ENCODE measurements at regions not wholly inside any gene's neighbourhood (a gene's known extent, or its start where the extent isn't known, plus 50 kb on each side); places are given as distances from the start of the nearest gene placed in this dataset.

DNA sequence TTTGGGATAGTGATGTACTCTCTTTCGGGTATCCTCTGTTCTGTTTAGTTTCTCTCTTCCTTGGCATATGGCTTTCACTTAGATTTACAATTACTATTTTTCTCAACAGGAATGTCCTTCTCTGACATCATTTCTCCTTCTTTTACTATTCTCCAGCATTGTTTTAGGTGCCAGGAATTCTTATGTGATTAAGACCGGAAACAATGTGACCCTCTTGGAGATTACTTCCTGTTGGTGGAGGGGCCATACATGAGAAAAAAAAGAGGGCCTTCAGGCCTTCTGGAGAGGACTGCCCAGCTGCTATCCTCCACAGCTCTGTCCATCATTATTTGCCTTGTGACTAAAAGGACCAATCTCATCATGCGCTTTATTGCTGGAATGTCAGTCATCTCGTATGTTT, 50.4 kb upstream of the ADAMTS5 start:
- H3K27ac ChIP-seq (ENCODE audit: low read depth, low read length), result no peak overlapping the region
- ATAC-seq, result no peak
- H3K36me3 ChIP-seq (ENCODE audit: control insufficient read depth in 2 of 3, insufficient read depth in 3 of 3, low read length in 3 of 3), result no peaks in the 10 kb centered on the region
- H3K9me3 ChIP-seq (ENCODE audit: control insufficient read depth in 2 of 3, low read length in 3 of 3), result no peaks in the 10 kb centered on the region
- H3K4me1 ChIP-seq (ENCODE audit: control insufficient read depth in 2 of 2, insufficient read depth in 2 of 2, low read length in 2 of 2), result no peaks in the 10 kb centered on the region
- Mint-ChIP-seq H3K27me3 (peaks cover 0 to 6% (median 0%) of the 10 kb centered on the region in 5 donors), H3K9me3 (peaks cover 0 to 13% (median 1%) of the 10 kb centered on the region in 11 donors), H3K27ac (no peak overlapping the region), H3K4me1 (no peaks in the 10 kb centered on the region), H3K4me3 (no peak overlapping the region), H3K36me3 (no peaks in the 10 kb centered on the region)
- H3K27me3 ChIP-seq (ENCODE audit: control insufficient read depth in 2 of 2, insufficient read depth in 2 of 2, low read length in 2 of 2), result no peaks in the 10 kb centered on the region
- no peak overlapping the region for H3K4me3 ChIP-seq (ENCODE audit: low read length)
- DNase-seq, result no peak
- intact Hi-C loops (cut with micrococcal nuclease), result no loop called here
- CTCF ChIA-PET, result no interaction called here
- POLR2A ChIA-PET, result no interaction called here
